HG02885 (cell line): ENCODE measurements at regions not wholly inside any gene's neighbourhood (a gene's known extent, or its start where the extent isn't known, plus 50 kb on each side); places are given as distances from the start of the nearest gene placed in this dataset.

Experiments used
- ATAC-seq: cut with Tn5 transposase; IDR thresholded peaks from one replicate; pipeline ENCODE4 v1.9.1; 2021; ENCODE audit warnings: mild to moderate bottlenecking; ENCODE audit not compliant: unreplicated experiment, poor library complexity

GRCh38 chr7:19623676-19624075 is 85.2 kb downstream of the POLR1F start:
- no peak for ATAC-seq

DNA sequence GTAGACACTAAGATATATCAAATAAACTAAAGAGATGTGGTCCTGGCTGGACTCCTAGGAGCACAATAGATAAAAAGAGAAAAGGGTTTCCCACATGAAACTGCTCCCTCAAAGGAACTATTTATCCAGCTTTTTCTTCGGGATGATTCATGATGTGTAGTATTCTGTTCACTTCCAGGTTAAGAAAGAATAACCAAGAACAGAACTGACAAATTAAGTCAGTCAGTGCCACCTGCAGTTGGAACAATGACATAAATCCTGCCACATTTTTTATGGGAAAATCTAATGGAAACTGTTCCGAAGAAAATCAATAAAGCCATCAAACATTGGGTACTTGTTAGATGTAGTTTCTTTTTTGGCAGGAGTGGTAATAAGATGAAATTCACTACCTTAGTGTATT is 87.1 kb downstream of the POLR1F start:
- ATAC-seq = no peak

- no peak for ATAC-seq
Measured at GRCh38 chr7:19620470-19620869, 88.4 kb downstream of the POLR1F start.

GRCh38 chr7:19619122-19619521 is 89.7 kb downstream of the POLR1F start:
- ATAC-seq = no peak

- no peak for ATAC-seq
Measured at GRCh38 chr7:19617901-19618300, 90.9 kb downstream of the POLR1F start.

- no peak for ATAC-seq
Measured at GRCh38 chr7:19610194-19610943, 98.5 kb downstream of the POLR1F start.

GRCh38 chr7:19589446-19589845 is 119.4 kb downstream of the POLR1F start:
- ATAC-seq = no peak

DNA sequence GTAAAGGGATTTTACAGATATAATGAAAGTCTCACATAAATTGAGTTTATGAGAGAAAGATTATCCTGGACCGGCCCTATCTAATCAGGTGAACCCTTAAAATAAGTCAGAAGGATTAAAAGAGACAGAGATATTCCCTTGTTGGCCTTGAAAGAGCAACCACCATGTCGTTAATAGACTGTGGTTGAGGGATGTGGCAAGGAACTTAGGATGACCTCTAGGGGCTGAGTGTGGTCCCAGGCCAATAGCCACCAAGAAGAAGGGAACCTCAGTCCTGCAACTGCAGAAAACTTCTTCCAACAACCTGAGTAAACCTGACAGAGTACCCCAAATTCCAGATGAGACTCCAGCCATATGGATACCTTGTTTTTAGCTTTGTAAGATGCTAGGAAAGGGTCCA is 121.5 kb downstream of the POLR1F start:
- peak; percentile 84 for ATAC-seq

DNA sequence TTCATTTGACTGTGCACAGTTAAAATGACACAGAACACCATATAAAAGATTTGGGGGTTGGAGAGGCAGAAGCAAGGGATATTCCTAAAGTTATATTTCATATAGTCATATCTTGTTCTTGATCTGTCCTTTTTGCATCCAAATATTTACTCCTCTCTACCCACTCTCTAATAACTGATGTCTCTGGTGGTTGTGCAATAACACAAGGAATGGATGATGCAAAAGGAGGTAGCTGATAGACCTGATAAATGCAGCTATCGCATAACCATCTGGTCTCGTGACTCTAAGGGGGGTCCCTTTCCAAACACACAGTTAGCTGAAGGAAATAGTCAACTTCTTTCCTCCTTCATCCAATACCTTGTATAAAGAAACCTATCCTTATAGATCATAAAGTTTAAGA is 123.1 kb downstream of the POLR1F start:
- ATAC-seq = no peak

DNA sequence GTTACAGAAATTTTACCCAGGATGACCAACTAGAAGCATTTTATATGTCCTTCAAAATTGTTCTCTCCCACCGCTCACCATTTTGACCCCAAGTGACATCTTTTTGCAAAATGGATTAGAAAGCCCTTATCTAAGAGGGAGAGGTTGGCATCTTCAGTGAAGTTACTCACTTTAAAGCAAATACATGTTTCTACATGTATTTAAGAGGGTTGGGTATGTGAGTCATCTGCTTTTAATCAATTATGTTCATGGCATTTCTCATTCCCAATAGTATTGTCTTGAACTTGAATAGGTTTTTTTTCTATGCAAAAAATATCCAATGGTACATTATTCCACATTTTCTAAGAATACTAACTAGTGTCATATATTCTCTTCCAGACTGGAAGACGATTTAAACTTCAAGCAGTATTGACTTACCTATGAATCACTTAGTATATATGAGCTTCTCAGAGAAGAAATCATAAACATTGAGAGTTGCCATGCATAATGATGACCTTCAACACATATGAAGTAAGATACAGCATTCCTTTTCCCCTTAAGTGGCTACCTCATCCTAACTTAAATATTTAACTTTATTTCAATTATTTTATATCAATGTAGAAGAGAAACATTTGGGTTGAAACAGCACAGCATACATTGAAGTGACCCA is 132.8 kb downstream of the POLR1F start:
- ATAC-seq = no peak

GRCh38 chr7:19574131-19574530 is 134.7 kb downstream of the POLR1F start:
- no peak for ATAC-seq

DNA sequence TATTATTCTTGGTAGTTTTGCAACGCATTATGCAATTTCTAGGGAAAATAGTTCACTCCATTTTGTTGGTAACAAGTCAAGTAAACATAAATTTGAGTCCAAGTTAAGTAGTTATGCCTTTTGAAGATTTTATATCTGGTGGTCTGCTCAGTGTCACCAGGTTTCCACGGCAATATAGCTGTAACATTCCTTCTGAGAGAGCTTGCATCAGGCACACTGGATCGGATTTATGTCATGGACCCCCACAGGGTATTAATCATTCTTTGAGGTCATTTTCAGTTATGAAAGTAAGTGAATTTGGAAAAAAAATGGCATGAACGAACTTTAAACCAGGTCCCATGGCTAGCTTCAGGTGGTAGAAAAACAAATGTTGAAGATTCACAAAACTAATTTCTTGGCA is 136.3 kb downstream of the POLR1F start:
- no peak for ATAC-seq

- no peak for ATAC-seq
Measured at GRCh38 chr7:19567011-19567410, 141.8 kb downstream of the POLR1F start.

- ATAC-seq = no peak
Measured at GRCh38 chr7:19565602-19566001, 143.2 kb downstream of the POLR1F start.

GRCh38 chr7:19561121-19561805 is 147.6 kb downstream of the POLR1F start:
- no peak for ATAC-seq

DNA sequence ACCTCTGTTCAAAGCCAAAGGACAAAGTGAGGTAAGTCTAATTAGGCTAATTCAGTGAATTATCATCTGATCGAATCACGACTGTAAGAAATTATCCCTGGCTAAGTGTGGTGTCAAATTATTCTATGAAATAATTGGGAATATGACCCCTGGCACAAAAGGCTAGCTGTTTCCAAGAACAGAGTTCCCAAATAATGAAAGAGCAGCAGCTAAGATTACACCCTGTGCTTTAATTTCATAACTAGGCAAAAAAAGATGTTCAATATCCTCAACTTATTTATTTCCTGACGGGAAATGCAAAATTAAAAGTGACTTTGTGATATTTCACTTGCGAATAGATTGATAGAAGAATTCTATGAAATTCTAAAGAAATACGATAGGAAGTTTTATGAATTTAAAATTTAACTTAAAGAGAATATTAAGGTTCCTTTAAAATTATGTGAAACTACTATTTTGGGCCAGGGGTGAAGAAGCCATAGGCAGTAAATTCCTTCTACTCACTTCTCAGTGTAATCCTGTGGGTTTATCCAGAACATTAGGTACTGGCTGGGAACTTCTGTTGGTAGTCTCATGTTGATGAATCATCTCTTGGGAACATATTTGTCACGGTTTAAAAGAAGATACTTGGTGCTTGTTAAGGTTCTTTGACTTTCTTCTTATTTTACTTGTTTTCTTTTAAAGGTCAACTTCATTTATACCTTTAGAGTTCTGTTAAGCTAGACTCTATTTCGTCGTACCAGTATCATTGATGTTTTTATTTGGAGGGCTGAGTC is 148.5 kb downstream of the POLR1F start:
- no peak for ATAC-seq

DNA sequence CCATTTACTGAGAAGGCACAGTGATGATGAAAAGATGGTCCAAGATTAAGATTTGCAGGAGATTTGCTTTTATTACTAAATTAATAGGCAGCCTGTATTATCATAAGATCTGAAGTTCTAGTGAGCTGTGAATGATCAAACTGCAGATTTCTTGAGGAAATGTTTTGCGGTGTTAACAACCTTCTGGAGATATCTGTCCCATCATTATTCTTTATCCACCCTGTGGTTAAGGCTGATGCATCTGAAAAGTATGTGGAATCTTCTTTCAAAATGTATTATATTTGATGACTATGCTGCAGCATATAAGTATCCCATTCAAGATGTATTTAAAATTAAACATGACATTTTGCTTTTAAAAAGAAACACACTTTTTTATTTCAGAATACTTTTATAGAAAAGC is 150.3 kb downstream of the POLR1F start:
- no peak for ATAC-seq

DNA sequence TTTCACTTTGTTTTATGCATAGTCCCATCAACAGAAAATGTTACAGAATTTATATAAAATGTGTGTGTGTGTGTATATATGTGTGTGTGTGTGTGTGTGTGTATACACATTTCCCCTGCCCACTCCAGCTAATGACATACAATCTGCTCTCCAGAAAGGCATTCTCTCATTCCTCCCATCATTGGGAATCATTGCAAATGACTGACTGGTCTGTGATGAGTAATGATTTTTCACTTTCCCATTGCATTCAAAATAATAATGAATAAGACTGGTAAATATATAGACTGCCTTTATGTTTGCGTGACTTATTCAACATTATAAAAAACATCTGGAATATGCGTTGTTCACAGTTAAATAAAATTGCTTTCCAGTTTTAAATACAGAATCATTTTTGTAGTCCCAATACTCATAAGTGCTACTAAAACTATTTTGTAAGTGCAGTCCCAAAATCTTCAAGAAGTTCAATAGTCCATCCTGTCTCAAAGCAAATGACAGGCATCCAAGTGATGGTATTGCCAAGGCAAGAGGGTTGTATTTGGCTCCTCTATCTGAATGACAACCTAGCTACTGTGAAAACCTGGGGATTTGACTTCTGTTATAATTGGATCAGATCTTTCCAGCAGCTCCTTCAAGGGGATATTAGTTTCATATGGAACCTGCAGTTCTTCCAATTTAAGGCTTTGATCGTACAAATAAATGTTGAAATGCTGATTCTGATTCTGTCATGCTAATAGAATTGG is 150.9 kb downstream of the POLR1F start:
- ATAC-seq = no peak

DNA sequence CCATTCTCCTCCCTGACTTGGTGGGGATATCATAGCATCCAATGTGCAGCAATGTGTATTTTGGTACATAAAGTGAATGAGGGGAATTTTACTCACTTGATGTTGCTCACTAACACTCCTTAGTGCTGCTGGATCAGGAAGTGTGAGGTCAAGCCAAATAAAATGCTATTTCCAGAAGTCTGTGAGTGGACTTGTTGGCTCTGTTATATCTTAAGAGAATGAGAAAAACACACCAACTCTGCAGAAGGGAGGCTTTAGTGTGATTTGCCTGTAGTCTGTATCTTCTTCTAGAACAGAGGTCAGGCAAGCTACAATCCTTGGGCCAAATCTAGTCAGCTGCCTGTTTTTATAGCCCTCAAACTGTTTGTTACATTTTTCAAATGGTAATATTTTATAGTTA is 154.3 kb downstream of the POLR1F start:
- ATAC-seq = no peak

- ATAC-seq = peak; percentile 72
Measured at GRCh38 chr7:19552576-19552975, 156.3 kb downstream of the POLR1F start.
